Fibroblast of villous mesenchyme (primary cell): ENCODE measurements at regions not wholly inside any gene's neighbourhood (a gene's known extent, or its start where the extent isn't known, plus 50 kb on each side); places are given as distances from the start of the nearest gene placed in this dataset.
"Not testable (repeated sequence)": the region's sequence is repeated elsewhere in the genome, so short reads cannot be mapped to it uniquely, and the experiment has no call there.

Experiments
- DNase-seq: peaks from one replicate; pipeline ENCODE4 v3.0.0-alpha.2; 2010; ENCODE audit warnings: low read depth
- H3K4me3 ChIP-seq: 2 replicates; pipeline ENCODE4 v1.5.1; 2011; ENCODE audit warnings: low read depth, mild to moderate bottlenecking, low read length
- CTCF ChIP-seq: IDR thresholded peaks from 2 replicates; pipeline ENCODE4 v1.5.1; 2012; ENCODE audit warnings: low read depth, mild to moderate bottlenecking, low read length; ENCODE audit not compliant: insufficient read depth

GRCh38 chr7:149683898-149684297, 89.5 kb downstream of the ZNF467 start:
- no peak for DNase-seq
- no peak for TF ChIP-seq CTCF
- H3K4me3 ChIP-seq, result no peak overlapping the region

- TF ChIP-seq CTCF, result no peak
- no peak for DNase-seq
- no peak overlapping the region for H3K4me3 ChIP-seq
Observed at GRCh38 chr7:149683181-149683580, 90.2 kb downstream of the ZNF467 start.

GRCh38 chr7:149682038-149682437, 91.3 kb downstream of the ZNF467 start:
- TF ChIP-seq CTCF, result no peak
- no peak overlapping the region for H3K4me3 ChIP-seq
- DNase-seq, result no peak

GRCh38 chr7:149681274-149681673, 92.1 kb downstream of the ZNF467 start:
- TF ChIP-seq CTCF, result no peak
- no peak for DNase-seq
- no peak overlapping the region for H3K4me3 ChIP-seq

- TF ChIP-seq CTCF, result no peak
- no peak for DNase-seq
- H3K4me3 ChIP-seq, result no peak overlapping the region
Observed at GRCh38 chr7:149680331-149681025, 92.9 kb downstream of the ZNF467 start.

- not testable (repeated sequence) for DNase-seq, H3K4me3 ChIP-seq
Observed at GRCh38 chr7:149674728-149675385, 98.5 kb downstream of the ZNF467 start.

- TF ChIP-seq CTCF, result no peak
- no peak overlapping the region for H3K4me3 ChIP-seq
- no peak for DNase-seq
Observed at GRCh38 chr7:149673006-149673405, 100.4 kb downstream of the ZNF467 start.
